A673 (cell line): ENCODE measurements at regions not wholly inside any gene's neighbourhood (a gene's known extent, or its start where the extent isn't known, plus 50 kb on each side); places are given as distances from the start of the nearest gene placed in this dataset.

Source experiments
- BruUV-seq: library from RNA; stranded (reverse); fragments of 400-500 nt; replicated peaks from 2 replicates; lab custom pipeline; 2021; lab: Mats Ljungman, UMichigan
- CTCF ChIA-PET: fragments of 300-600 bp; sonication (Branson Sonifier 250); formaldehyde crosslinking; loops from one replicate; lab custom pipeline; 2022; ENCODE audit warnings: antibody characterized with exemption; lab: Charles Lee
- POLR2A ChIA-PET: fragments of 300-600 bp; sonication (Branson Sonifier 250); formaldehyde crosslinking; loops from one replicate; lab custom pipeline; 2022; ENCODE audit warnings: antibody characterized with exemption; ENCODE audit not compliant: low non-redundant PET; lab: Charles Lee
- DNase-seq: peaks from one replicate; pipeline ENCODE4 v3.0.0-alpha.2; 2015; ENCODE audit warnings: low spot score
- H3K27ac ChIP-seq: fragments of 200-600 bp; sonication (generic); 2 replicates; pipeline ENCODE4 v1.5.1; 2016; ENCODE audit warnings: mixed run types, low read depth, mild to moderate bottlenecking, mixed read lengths, antibody characterized with exemption, low read length; ENCODE audit not compliant: poor library complexity, severe bottlenecking
- H3K27me3 ChIP-seq: fragments of 200-600 bp; sonication (generic); replicated peaks from 2 replicates; pipeline ENCODE4 v1.6.1; 2017; ENCODE audit warnings: mixed run types, low read depth, mild to moderate bottlenecking, mixed read lengths, antibody characterized with exemption, low read length; ENCODE audit not compliant: insufficient read depth, poor library complexity
- H3K36me3 ChIP-seq: fragments of 200-600 bp; sonication (generic); 2 replicates; pipeline ENCODE4 v1.6.1; 2016; ENCODE audit warnings: mixed run types, mild to moderate bottlenecking, mixed read lengths, antibody characterized with exemption, low read length; ENCODE audit not compliant: insufficient read depth, poor library complexity, severe bottlenecking
- H3K4me1 ChIP-seq: fragments of 200-600 bp; sonication (generic); 2 replicates; pipeline ENCODE4 v1.6.1; 2017; ENCODE audit warnings: mixed run types, mild to moderate bottlenecking, mixed read lengths, antibody characterized with exemption, low read length; ENCODE audit not compliant: insufficient read depth, poor library complexity, severe bottlenecking
- H3K4me3 ChIP-seq: fragments of 200-600 bp; sonication (generic); 2 replicates; pipeline ENCODE4 v1.5.1; 2016; ENCODE audit warnings: low read depth, mixed run types, mild to moderate bottlenecking, mixed read lengths, low read length; ENCODE audit not compliant: poor library complexity, severe bottlenecking
- H3K9me3 ChIP-seq: fragments of 200-600 bp; sonication (generic); 2 replicates; pipeline ENCODE4 v1.6.1; 2016; ENCODE audit warnings: mixed run types, low read depth, mild to moderate bottlenecking, mixed read lengths, antibody characterized with exemption, low read length; ENCODE audit not compliant: poor library complexity, severe bottlenecking
- EZH2 ChIP-seq: fragments of 200-600 bp; sonication (generic); IDR thresholded peaks from 2 replicates; pipeline ENCODE4 v1.6.1; 2017; ENCODE audit warnings: borderline replicate concordance, low read depth, mild to moderate bottlenecking, mixed read lengths, antibody characterized with exemption, low read length; ENCODE audit not compliant: poor library complexity, severe bottlenecking
- intact Hi-C: fragments of 100-400 bp; cut with micrococcal nuclease; formaldehyde crosslinking; loops from one replicate; pipeline ENCODE4 v1.10.0; 2022; ENCODE audit not compliant: unreplicated experiment
- TF ChIP-seq, protein P1 (sequence below): fragments of 300-800, 200-600 bp; sonication (generic); conservative IDR thresholded peaks from 2 replicates; pipeline ENCODE4 v1.5.1; 2017; ENCODE audit warnings: low read depth, mild to moderate bottlenecking, antibody characterized with exemption, low read length, moderate library complexity, mixed read lengths

DNA sequence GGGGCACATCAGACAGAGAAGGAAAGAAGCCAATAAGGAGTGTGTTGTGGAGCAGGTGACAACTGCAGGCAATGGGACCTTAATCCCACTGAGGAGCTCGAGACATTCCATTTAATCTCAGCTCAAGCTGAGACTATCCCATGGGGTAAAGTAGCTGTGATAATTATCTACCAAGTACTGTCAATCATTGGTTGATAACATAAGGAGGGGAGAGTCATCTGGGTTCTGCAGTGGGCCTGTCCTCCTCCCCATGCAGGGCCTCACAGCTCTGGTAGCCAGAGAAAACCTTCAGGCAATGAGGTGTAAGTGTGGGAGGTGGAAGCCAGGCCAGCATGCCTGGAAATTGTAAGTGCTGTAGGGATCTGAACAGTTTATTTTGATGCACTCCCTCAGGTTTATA, 375.0 kb upstream of the ARID1B start:
- POLR2A ChIA-PET: no interaction called here
- no peak overlapping the region for H3K4me3 ChIP-seq
- H3K36me3 ChIP-seq: no peaks in the 10 kb centered on the region
- intact Hi-C loops: no loop called here
- no peak overlapping the region for H3K27ac ChIP-seq
- CTCF ChIA-PET: no interaction called here
- no peaks in the 10 kb centered on the region for H3K4me1 ChIP-seq
- H3K9me3 ChIP-seq: no peaks in the 10 kb centered on the region
- TF ChIP-seq EZH2: no peak
- TF ChIP-seq, protein P1, sequence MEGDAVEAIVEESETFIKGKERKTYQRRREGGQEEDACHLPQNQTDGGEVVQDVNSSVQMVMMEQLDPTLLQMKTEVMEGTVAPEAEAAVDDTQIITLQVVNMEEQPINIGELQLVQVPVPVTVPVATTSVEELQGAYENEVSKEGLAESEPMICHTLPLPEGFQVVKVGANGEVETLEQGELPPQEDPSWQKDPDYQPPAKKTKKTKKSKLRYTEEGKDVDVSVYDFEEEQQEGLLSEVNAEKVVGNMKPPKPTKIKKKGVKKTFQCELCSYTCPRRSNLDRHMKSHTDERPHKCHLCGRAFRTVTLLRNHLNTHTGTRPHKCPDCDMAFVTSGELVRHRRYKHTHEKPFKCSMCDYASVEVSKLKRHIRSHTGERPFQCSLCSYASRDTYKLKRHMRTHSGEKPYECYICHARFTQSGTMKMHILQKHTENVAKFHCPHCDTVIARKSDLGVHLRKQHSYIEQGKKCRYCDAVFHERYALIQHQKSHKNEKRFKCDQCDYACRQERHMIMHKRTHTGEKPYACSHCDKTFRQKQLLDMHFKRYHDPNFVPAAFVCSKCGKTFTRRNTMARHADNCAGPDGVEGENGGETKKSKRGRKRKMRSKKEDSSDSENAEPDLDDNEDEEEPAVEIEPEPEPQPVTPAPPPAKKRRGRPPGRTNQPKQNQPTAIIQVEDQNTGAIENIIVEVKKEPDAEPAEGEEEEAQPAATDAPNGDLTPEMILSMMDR: no peak
- no peak for DNase-seq
- no TSS peak for BruUV-seq
- no peaks in the 10 kb centered on the region for H3K27me3 ChIP-seq

DNA sequence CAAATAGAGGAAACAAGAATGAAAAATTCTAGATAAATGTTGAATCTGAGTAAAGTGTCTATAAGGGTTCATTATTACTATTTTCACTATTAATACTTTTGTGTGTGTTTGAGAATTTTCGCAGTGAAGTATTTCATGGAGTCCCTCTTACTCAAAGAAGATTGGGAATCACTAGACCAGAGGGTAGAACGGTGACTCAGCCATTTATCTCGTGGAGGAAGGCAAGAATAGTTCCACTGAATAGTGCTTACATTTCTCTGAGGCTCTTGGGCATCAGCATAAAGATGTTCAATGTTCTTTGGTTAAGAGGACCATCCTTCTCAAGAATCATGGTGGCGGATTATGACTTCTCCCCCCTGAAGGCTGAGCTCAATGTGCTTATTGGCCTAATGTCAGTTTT, 376.7 kb upstream of the ARID1B start:
- BruUV-seq: no TSS peak
- intact Hi-C loops: no loop called here
- no peak overlapping the region for H3K4me3 ChIP-seq
- POLR2A ChIA-PET: no interaction called here
- TF ChIP-seq, protein P1: no peak
- no peak for TF ChIP-seq EZH2
- H3K9me3 ChIP-seq: no peaks in the 10 kb centered on the region
- H3K27ac ChIP-seq: no peak overlapping the region
- CTCF ChIA-PET: no interaction called here
- H3K27me3 ChIP-seq: no peaks in the 10 kb centered on the region
- no peaks in the 10 kb centered on the region for H3K36me3 ChIP-seq
- H3K4me1 ChIP-seq: no peaks in the 10 kb centered on the region
- DNase-seq: no peak

DNA sequence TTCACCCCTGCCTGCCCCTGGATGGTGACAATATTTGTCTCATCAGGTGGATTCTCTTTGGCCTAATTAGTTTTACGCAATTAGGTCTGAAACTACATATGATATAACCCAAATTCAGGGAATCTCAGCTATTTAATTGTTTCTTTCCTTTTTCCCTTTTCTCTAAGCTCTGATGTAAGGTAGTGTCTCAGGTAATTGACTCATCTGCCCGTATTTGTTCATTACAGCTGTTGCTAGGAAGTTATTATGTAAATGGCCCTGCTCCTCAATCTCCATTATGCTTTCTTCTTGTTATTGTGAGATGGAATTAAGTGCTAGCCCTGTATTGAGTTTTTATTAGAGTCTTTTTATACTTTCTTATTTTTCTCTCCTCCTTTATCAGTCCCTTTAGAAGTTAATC, 378.2 kb upstream of the ARID1B start:
- intact Hi-C loops: no loop called here
- Histone ChIP-seq H3K36me3 (no peaks in the 10 kb centered on the region), H3K4me1 (no peaks in the 10 kb centered on the region), H3K27ac (no peak overlapping the region), H3K27me3 (no peaks in the 10 kb centered on the region), H3K4me3 (no peak overlapping the region), H3K9me3 (no peaks in the 10 kb centered on the region)
- no peak for DNase-seq
- no TSS peak for BruUV-seq
- ChIA-PET CTCF (no interaction called here), POLR2A (no interaction called here)
- no peak for TF ChIP-seq EZH2
- TF ChIP-seq, protein P1: no peak
